T-helper 1 cell treated with Interleukin-12 subunit alpha and Interleukin-12 subunit beta and Interleukin-4 antibody, amounts not matched to agents 30 ng/mL and 1 ng/mL, for 36 hours (primary cell): ENCODE measurements at regions not wholly inside any gene's neighbourhood (a gene's known extent, or its start where the extent isn't known, plus 50 kb on each side); places are given as distances from the start of the nearest gene placed in this dataset.

ENCODE experiments used
- intact Hi-C: fragments of 100-400 bp; cut with micrococcal nuclease; formaldehyde crosslinking; loops from one replicate; pipeline ENCODE4 v1.15.1; 2024

DNA sequence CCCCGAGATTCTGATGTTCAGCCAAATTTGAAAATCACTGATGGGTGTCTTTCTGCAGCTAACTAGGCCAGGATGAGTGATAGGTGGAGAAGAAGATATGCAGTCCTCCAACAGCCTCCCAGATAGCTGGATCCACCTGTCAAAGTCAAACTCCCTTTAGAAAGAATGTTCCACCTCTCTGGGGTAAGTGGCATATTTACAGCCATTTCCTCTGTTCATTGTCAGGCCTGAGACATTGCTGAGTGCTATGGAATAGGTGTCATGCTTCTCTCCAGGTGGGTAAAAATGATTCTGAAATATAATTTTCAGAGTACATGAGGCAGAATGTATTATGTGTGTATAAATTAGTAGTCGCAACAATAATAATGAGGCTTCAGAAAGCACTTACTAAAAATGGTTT is 316.8 kb downstream of the TTLL7 start:
- intact Hi-C loops: no loop called here

- intact Hi-C loops: no loop called here
These were observed 322.8 kb downstream of the TTLL7 start for GRCh38 chr1:83676106-83676505.

GRCh38 chr1:83673312-83673711 is 325.6 kb downstream of the TTLL7 start:
- intact Hi-C loops: no loop called here

DNA sequence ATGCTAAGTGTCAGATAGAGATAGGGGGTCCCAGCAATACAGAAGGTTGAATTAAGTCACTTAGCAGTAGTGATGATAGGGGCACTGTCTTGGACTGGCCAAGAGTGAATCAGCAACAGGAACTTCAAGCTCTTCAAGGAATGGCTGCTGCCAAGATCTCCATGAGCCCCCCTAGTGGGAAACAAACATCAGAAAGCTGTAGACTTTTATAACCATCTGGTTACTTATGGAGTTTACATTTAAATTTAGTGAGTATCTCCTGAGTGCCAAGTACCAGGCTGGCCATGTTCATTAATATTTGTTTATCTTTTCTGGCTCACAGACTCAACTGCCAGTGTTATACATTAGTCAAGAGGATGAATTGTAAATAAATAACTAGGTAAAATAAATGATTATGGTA is 327.3 kb downstream of the TTLL7 start:
- intact Hi-C loops: no loop called here

GRCh38 chr1:83670909-83671565 is 327.9 kb downstream of the TTLL7 start:
- intact Hi-C loops: no loop called here

DNA sequence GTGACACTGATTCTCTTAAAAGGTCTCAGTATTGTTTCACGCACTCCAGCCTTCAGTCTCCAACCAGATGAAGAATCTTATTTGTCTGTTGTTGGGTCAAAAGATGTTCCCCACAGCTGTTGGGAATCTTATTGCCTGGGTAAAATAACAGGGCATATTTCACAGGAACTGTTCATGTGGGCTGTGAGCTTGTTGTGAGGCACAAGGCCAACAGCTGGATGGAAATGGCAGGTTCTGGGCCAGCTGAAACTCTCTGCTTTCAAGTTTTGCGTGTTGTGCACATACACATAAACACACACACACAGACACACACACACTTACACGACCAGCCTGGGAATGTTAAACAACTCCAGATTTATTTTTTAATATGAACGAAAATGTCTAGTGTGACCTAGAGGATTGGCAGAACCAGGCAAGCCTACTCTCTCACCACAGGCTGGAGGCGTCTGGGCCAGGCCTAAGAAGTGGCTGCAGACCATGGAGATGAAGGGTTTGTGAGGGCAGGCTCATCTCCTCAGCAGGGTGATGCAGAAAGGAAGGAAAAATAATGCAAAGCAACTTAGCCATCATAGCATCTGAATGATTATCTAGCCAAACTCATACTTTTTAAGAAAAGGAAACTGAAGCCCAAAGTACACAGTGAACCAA is 357.0 kb downstream of the TTLL7 start:
- intact Hi-C loops: no loop called here

- intact Hi-C loops: no loop called here
These were observed 357.7 kb downstream of the TTLL7 start for GRCh38 chr1:83641206-83641658.

DNA sequence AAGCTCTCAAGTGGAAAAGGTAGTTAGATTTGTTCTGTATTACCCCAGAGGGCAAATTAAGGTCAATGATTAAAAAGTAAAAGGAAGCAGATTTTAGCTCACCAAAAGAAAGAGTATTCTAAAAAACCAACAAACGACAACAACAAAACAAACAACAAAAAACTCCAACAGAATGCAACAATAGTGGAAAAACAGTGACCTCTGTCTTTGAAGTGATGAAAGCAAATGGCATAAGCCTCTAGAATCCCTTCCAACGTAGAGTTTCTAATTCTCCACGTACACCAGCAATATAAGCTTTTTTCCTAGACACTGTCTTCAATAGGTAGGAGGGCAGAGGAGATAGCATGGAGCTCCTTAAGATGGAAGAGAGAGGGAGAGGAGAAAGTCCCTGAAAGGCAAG is 359.1 kb downstream of the TTLL7 start:
- intact Hi-C loops: no loop called here

GRCh38 chr1:83637586-83637985 is 361.3 kb downstream of the TTLL7 start:
- intact Hi-C loops: loop anchor here (1.0 kb wide), 1 partner anchor 20 kb away; no protein-coding TSS in a partner anchor

- intact Hi-C loops: loop anchor here (1.0 kb wide), 1 partner anchor 20 kb away; no protein-coding TSS in a partner anchor
These were observed 361.9 kb downstream of the TTLL7 start for GRCh38 chr1:83637009-83637408.

GRCh38 chr1:83632906-83633305 is 366.0 kb downstream of the TTLL7 start:
- intact Hi-C loops: no loop called here

DNA sequence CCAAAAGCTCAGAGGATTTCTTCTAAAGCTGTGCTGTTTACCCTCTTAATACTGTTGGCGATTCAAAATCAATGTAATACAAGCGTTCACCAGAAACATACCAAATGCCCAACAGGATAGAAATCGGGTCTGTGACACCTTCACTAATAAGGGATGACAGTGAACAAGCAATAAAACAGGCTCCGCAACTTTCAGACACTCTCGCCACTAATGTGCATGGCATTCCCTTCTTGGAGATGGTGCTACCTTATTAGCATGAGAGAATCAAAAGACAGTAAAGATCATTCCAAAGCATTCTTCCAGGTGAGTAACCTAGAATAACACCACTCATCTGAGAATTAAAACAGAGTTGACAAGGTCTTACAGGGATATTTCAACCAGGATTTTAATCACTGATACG is 367.1 kb downstream of the TTLL7 start:
- intact Hi-C loops: no loop called here

- intact Hi-C loops: no loop called here
These were observed 371.9 kb downstream of the TTLL7 start for GRCh38 chr1:83627045-83627444.

- intact Hi-C loops: no loop called here
These were observed 372.3 kb downstream of the TTLL7 start for GRCh38 chr1:83626603-83627002.

DNA sequence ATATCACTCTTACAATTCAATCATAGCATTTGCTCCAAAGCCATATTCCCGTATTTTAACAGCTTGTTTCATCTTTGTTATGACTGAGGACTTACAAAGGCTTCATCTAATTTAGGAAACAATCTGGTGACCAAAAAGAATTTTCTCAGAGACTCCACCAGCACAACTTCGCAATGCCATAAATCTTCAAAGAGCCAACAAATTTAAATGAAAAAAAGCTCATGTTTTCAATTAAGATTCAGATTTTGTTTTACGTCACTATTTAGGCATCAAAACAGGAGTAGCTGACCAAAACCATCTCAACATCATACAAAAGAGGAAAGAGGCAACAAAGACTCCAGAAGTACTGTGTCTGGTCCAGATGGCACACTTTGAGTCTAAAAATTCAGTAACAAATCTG is 373.3 kb downstream of the TTLL7 start:
- intact Hi-C loops: no loop called here

DNA sequence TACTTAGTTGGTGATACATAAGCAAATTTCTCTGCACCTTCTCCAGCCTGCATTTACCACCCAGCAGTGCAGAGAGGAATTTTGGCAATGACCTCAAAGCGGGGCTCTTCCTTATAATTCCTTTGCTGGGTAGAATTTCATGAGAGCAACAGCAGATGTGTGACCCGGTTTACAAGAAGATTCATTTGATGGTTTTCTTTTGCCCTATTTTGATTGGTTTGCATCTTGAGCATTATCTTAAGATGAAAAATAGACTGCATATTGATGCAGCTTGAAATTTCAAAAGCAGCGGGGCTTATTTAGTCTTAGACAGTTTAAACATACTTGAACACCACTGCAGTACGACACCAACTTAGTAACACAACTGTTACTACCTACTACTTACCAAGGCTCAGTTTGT is 378.9 kb downstream of the TTLL7 start:
- intact Hi-C loops: no loop called here

- intact Hi-C loops: no loop called here
These were observed 379.6 kb downstream of the TTLL7 start for GRCh38 chr1:83619170-83619896.

DNA sequence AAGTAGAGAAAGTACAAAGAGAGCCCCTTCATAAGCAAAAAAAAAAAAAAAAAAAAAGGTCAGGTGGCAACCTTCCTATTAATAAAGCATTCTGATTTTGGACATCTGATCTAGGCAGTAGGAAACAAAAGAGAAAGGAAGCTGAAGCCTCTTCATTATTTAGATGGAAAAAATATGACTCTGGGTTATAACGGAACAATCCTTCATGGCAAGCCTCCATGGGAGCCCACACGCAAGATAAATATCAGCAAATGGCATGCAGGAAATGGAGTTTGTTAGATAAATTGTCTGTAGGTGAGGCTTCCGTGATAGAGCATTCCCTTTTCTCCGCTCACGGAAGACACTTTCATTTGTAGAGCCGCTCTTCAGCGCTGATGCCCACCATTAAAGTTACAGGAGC is 381.0 kb downstream of the TTLL7 start:
- intact Hi-C loops: loop anchor here (1.0 kb wide), 1 partner anchor 19 kb away; no protein-coding TSS in a partner anchor

DNA sequence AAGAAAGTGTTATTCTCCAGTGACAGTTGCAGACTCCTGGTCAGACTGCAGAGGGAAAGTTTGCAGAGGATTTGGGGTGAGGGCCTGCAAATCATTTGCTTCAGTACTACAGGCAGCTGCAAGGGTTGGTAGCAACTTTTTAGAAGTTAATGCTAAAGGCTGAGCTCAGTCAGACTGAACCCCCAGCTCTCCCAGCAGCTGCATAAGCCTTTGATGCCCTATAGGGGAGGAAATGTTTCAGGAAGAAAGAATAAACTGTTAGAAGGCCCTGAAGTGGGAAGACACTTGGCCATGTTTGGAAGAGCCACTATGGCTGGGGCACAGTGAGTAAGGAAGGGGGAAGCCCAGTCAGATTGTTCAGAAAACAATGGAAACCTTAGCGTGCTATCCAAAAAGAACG is 383.6 kb downstream of the TTLL7 start:
- intact Hi-C loops: no loop called here

- intact Hi-C loops: no loop called here
These were observed 392.4 kb downstream of the TTLL7 start for GRCh38 chr1:83606416-83606955.

DNA sequence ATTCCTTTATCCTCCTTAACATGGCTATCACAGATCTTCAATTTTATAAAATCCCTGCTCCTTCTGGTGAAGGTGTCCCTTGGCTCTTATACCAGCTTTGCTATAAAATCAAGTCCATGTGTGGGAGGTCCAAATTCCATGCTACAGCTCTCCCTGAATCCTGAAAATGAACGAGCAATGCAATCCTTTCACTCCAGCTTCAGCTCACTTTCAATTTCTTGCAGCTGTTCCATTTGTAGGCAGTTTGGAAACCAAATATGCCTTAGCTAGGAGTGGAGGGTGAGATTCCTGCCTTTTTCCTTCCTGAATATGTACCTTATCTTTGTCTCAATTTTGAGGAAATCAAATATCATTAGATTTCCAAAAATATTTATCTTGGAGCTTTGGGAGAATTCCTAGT is 402.6 kb downstream of the TTLL7 start:
- intact Hi-C loops: no loop called here

GRCh38 chr1:83593073-83593472 is 405.9 kb downstream of the TTLL7 start:
- intact Hi-C loops: no loop called here
